Activated T-cell treated with anti-CD3 and anti-CD28 coated beads, Interleukin-2, amount 50 U/mL, for 24 hours (primary cell): ENCODE measurements at regions not wholly inside any gene's neighbourhood (a gene's known extent, or its start where the extent isn't known, plus 50 kb on each side); places are given as distances from the start of the nearest gene placed in this dataset.

Experiments used
- DNase-seq: peaks from one replicate; pipeline ENCODE4 v3.0.0-alpha.2; 2020
- H3K27ac Mint-ChIP-seq: 2 replicates; pipeline ENCODE4 v1.8.0; 2020; ENCODE audit warnings: mild to moderate bottlenecking, mixed read lengths
- H3K27me3 Mint-ChIP-seq: 2 replicates; pipeline ENCODE4 v1.8.0; 2020; ENCODE audit warnings: mixed read lengths
- H3K36me3 Mint-ChIP-seq: 2 replicates; pipeline ENCODE4 v1.8.0; 2020; ENCODE audit warnings: low read depth, mixed read lengths
- H3K4me1 Mint-ChIP-seq: 2 replicates; pipeline ENCODE4 v1.8.0; 2020; ENCODE audit warnings: low read depth, mixed read lengths
- H3K4me3 Mint-ChIP-seq: 2 replicates; pipeline ENCODE4 v1.8.0; 2020; ENCODE audit warnings: mild to moderate bottlenecking, moderate library complexity, mixed read lengths
- H3K9me3 Mint-ChIP-seq: 2 replicates; pipeline ENCODE4 v1.8.0; 2020; ENCODE audit warnings: mixed read lengths

- no peak overlapping the region for H3K4me3 Mint-ChIP-seq
- no peaks in the 10 kb centered on the region for H3K9me3 Mint-ChIP-seq
- DNase-seq, result no peak
- peaks cover under 1% of the 10 kb centered on the region for H3K27me3 Mint-ChIP-seq
- no peak overlapping the region for H3K27ac Mint-ChIP-seq
- H3K4me1 Mint-ChIP-seq, result peaks cover 2% of the 10 kb centered on the region
- no peaks in the 10 kb centered on the region for H3K36me3 Mint-ChIP-seq
These were observed 309.3 kb downstream of the CASP12 start for GRCh38 chr11:104588970-104589369.

GRCh38 chr11:104588446-104588845 is 309.8 kb downstream of the CASP12 start:
- Mint-ChIP-seq H3K4me1 (no peaks in the 10 kb centered on the region), H3K27me3 (peaks cover 6% of the 10 kb centered on the region), H3K27ac (no peak overlapping the region), H3K4me3 (no peak overlapping the region), H3K36me3 (no peaks in the 10 kb centered on the region), H3K9me3 (no peaks in the 10 kb centered on the region)
- no peak for DNase-seq

GRCh38 chr11:104584823-104585222 is 313.4 kb downstream of the CASP12 start:
- Mint-ChIP-seq H3K9me3 (no peaks in the 10 kb centered on the region), H3K4me1 (no peaks in the 10 kb centered on the region), H3K4me3 (no peak overlapping the region), H3K36me3 (no peaks in the 10 kb centered on the region), H3K27me3 (peaks cover 8% of the 10 kb centered on the region), H3K27ac (no peak overlapping the region)
- no peak for DNase-seq

GRCh38 chr11:104583857-104584256 is 314.4 kb downstream of the CASP12 start:
- no peaks in the 10 kb centered on the region for H3K36me3 Mint-ChIP-seq
- no peak for DNase-seq
- no peaks in the 10 kb centered on the region for H3K9me3 Mint-ChIP-seq
- H3K4me3 Mint-ChIP-seq, result no peak overlapping the region
- H3K4me1 Mint-ChIP-seq, result no peaks in the 10 kb centered on the region
- peaks cover 8% of the 10 kb centered on the region for H3K27me3 Mint-ChIP-seq
- H3K27ac Mint-ChIP-seq, result no peak overlapping the region

GRCh38 chr11:104582431-104582830 is 315.8 kb downstream of the CASP12 start:
- H3K9me3 Mint-ChIP-seq, result no peaks in the 10 kb centered on the region
- DNase-seq, result no peak
- peaks cover 8% of the 10 kb centered on the region for H3K27me3 Mint-ChIP-seq
- H3K36me3 Mint-ChIP-seq, result no peaks in the 10 kb centered on the region
- H3K27ac Mint-ChIP-seq, result no peak overlapping the region
- H3K4me1 Mint-ChIP-seq, result no peaks in the 10 kb centered on the region
- no peak overlapping the region for H3K4me3 Mint-ChIP-seq

GRCh38 chr11:104581246-104581980 is 316.8 kb downstream of the CASP12 start:
- Mint-ChIP-seq H3K27me3 (peaks cover 8% of the 10 kb centered on the region), H3K27ac (no peak overlapping the region), H3K4me1 (no peaks in the 10 kb centered on the region), H3K9me3 (no peaks in the 10 kb centered on the region), H3K4me3 (no peak overlapping the region), H3K36me3 (no peaks in the 10 kb centered on the region)
- no peak for DNase-seq

- Mint-ChIP-seq H3K4me3 (no peak overlapping the region), H3K36me3 (no peaks in the 10 kb centered on the region), H3K27me3 (no peaks in the 10 kb centered on the region), H3K27ac (no peak overlapping the region), H3K9me3 (peaks cover 5% of the 10 kb centered on the region), H3K4me1 (no peaks in the 10 kb centered on the region)
- no peak for DNase-seq
These were observed 324.7 kb downstream of the CASP12 start for GRCh38 chr11:104573441-104573990.

- no peaks in the 10 kb centered on the region for H3K27me3 Mint-ChIP-seq
- no peak overlapping the region for H3K4me3 Mint-ChIP-seq
- H3K27ac Mint-ChIP-seq, result no peak overlapping the region
- H3K4me1 Mint-ChIP-seq, result no peaks in the 10 kb centered on the region
- H3K36me3 Mint-ChIP-seq, result no peaks in the 10 kb centered on the region
- H3K9me3 Mint-ChIP-seq, result peaks cover 5% of the 10 kb centered on the region
- DNase-seq, result no peak
These were observed 326.0 kb downstream of the CASP12 start for GRCh38 chr11:104572279-104572678.

GRCh38 chr11:104570078-104570701 is 328.1 kb downstream of the CASP12 start:
- H3K4me1 Mint-ChIP-seq, result no peaks in the 10 kb centered on the region
- H3K36me3 Mint-ChIP-seq, result no peaks in the 10 kb centered on the region
- DNase-seq, result no peak
- H3K27me3 Mint-ChIP-seq, result no peaks in the 10 kb centered on the region
- H3K4me3 Mint-ChIP-seq, result no peak overlapping the region
- H3K9me3 Mint-ChIP-seq, result peaks cover 5% of the 10 kb centered on the region
- no peak overlapping the region for H3K27ac Mint-ChIP-seq

- Mint-ChIP-seq H3K27ac (no peak overlapping the region), H3K4me3 (no peak overlapping the region), H3K9me3 (peaks cover 6% of the 10 kb centered on the region), H3K36me3 (no peaks in the 10 kb centered on the region), H3K4me1 (no peaks in the 10 kb centered on the region), H3K27me3 (no peaks in the 10 kb centered on the region)
- no peak for DNase-seq
These were observed 332.7 kb downstream of the CASP12 start for GRCh38 chr11:104565583-104565961.

GRCh38 chr11:104564921-104565582 is 333.2 kb downstream of the CASP12 start:
- no peak overlapping the region for H3K27ac Mint-ChIP-seq

GRCh38 chr11:104556606-104557301 is 341.5 kb downstream of the CASP12 start:
- no peak for DNase-seq
- peaks cover 11% of the 10 kb centered on the region for H3K4me1 Mint-ChIP-seq
- no peak overlapping the region for H3K4me3 Mint-ChIP-seq
- H3K27me3 Mint-ChIP-seq, result peaks cover 27% of the 10 kb centered on the region
- H3K36me3 Mint-ChIP-seq, result no peaks in the 10 kb centered on the region
- no peaks in the 10 kb centered on the region for H3K9me3 Mint-ChIP-seq
- H3K27ac Mint-ChIP-seq, result no peak overlapping the region

More at GRCh38 chr11:104564921-104565582, 333.2 kb downstream of the CASP12 start:
- H3K9me3 Mint-ChIP-seq, result peaks cover 6% of the 10 kb centered on the region
- H3K4me1 Mint-ChIP-seq, result no peaks in the 10 kb centered on the region
- H3K27me3 Mint-ChIP-seq, result peaks cover under 1% of the 10 kb centered on the region
- no peak for DNase-seq
- H3K4me3 Mint-ChIP-seq, result no peak overlapping the region
- no peaks in the 10 kb centered on the region for H3K36me3 Mint-ChIP-seq

- no peak overlapping the region for H3K4me3 Mint-ChIP-seq
- no peaks in the 10 kb centered on the region for H3K36me3 Mint-ChIP-seq
- H3K27ac Mint-ChIP-seq, result no peak overlapping the region
- DNase-seq, result no peak
- peaks cover 8% of the 10 kb centered on the region for H3K4me1 Mint-ChIP-seq
- no peaks in the 10 kb centered on the region for H3K27me3 Mint-ChIP-seq
- no peaks in the 10 kb centered on the region for H3K9me3 Mint-ChIP-seq
These were observed 349.2 kb downstream of the CASP12 start for GRCh38 chr11:104549019-104549418.

GRCh38 chr11:104547996-104548661 is 350.1 kb downstream of the CASP12 start:
- H3K36me3 Mint-ChIP-seq, result no peaks in the 10 kb centered on the region
- H3K4me1 Mint-ChIP-seq, result peaks cover 8% of the 10 kb centered on the region
- H3K27me3 Mint-ChIP-seq, result no peaks in the 10 kb centered on the region
- H3K9me3 Mint-ChIP-seq, result no peaks in the 10 kb centered on the region
- DNase-seq, result no peak
- no peak overlapping the region for H3K27ac Mint-ChIP-seq
- H3K4me3 Mint-ChIP-seq, result no peak overlapping the region
